Frontal cortex (tissue), 3 donors: ENCODE measurements at regions not wholly inside any gene's neighbourhood (a gene's known extent, or its start where the extent isn't known, plus 50 kb on each side); places are given as distances from the start of the nearest gene placed in this dataset.
"Not testable (repeated sequence)": the region's sequence is repeated elsewhere in the genome, so short reads cannot be mapped to it uniquely, and the experiment has no call there.

Experiments
- DNase-seq, 2 donors: peaks; one replicate each; pipeline ENCODE4 v3.0.0; 2012; ENCODE audit warnings: low spot score in 2 of 2
- FAIRE-seq: peaks from 2 replicates; lab custom pipeline; 2012; peaks lifted over from hg19 to GRCh38; lab: Jason Lieb, UNC
- donor health status: control.
- donor health status: control.
- donor health status: control.

- FAIRE-seq (no peak), DNase-seq (no peak)
Measured at GRCh38 chr6:105867277-105867676, 218.9 kb upstream of the PRDM1 start.

- FAIRE-seq, result no peak
- DNase-seq, result no peak
Measured at GRCh38 chr6:105862936-105863607, 223.1 kb upstream of the PRDM1 start.

GRCh38 chr6:105860927-105861326, 225.2 kb upstream of the PRDM1 start:
- not testable (repeated sequence) for DNase-seq, FAIRE-seq

- no peak for DNase-seq
- no peak for FAIRE-seq
Measured at GRCh38 chr6:105859457-105859856, 226.7 kb upstream of the PRDM1 start.

- not testable (repeated sequence) for FAIRE-seq, DNase-seq
Measured at GRCh38 chr6:105858639-105859038, 227.5 kb upstream of the PRDM1 start.

GRCh38 chr6:105855433-105855832, 230.7 kb upstream of the PRDM1 start:
- FAIRE-seq, result no peak

GRCh38 chr6:105853979-105854378, 232.2 kb upstream of the PRDM1 start:
- DNase-seq, FAIRE-seq: not testable (repeated sequence)

More at GRCh38 chr6:105855433-105855832, 230.7 kb upstream of the PRDM1 start:
- no peak for DNase-seq

- DNase-seq (no peak), FAIRE-seq (no peak)
Measured at GRCh38 chr6:105851606-105852005, 234.5 kb upstream of the PRDM1 start.

GRCh38 chr6:105851113-105851580, 235.0 kb upstream of the PRDM1 start:
- DNase-seq, result no peak

GRCh38 chr6:105850261-105851112, 235.6 kb upstream of the PRDM1 start:
- DNase-seq, result no peak
- no peak for FAIRE-seq

More at GRCh38 chr6:105851113-105851580, 235.0 kb upstream of the PRDM1 start:
- no peak for FAIRE-seq

GRCh38 chr6:105849746-105850145, 236.4 kb upstream of the PRDM1 start:
- DNase-seq (no peak), FAIRE-seq (no peak)

GRCh38 chr6:105847433-105847832, 238.7 kb upstream of the PRDM1 start:
- DNase-seq (no peak), FAIRE-seq (no peak)

- peak in 1 of 2 donors; percentile 26 for DNase-seq
Measured at GRCh38 chr6:105844275-105844883, 241.8 kb upstream of the PRDM1 start.

GRCh38 chr6:105839266-105839665, 246.9 kb upstream of the PRDM1 start:
- FAIRE-seq, result no peak

More at GRCh38 chr6:105844275-105844883, 241.8 kb upstream of the PRDM1 start:
- FAIRE-seq, result no peak

GRCh38 chr6:105838171-105838570, 248.0 kb upstream of the PRDM1 start:
- FAIRE-seq (no peak), DNase-seq (no peak)

More at GRCh38 chr6:105839266-105839665, 246.9 kb upstream of the PRDM1 start:
- no peak for DNase-seq

GRCh38 chr6:105836889-105837288, 249.2 kb upstream of the PRDM1 start:
- DNase-seq (no peak), FAIRE-seq (no peak)

- FAIRE-seq, result no peak
- DNase-seq, result no peak
Measured at GRCh38 chr6:105836379-105836778, 249.8 kb upstream of the PRDM1 start.

GRCh38 chr6:105835373-105835772, 250.8 kb upstream of the PRDM1 start:
- FAIRE-seq, result no peak
- no peak for DNase-seq

GRCh38 chr6:105833959-105834947, 251.9 kb upstream of the PRDM1 start:
- no peak for DNase-seq
- no peak for FAIRE-seq
